H9 (cell line): ENCODE measurements at regions not wholly inside any gene's neighbourhood (a gene's known extent, or its start where the extent isn't known, plus 50 kb on each side); places are given as distances from the start of the nearest gene placed in this dataset.

Experiments used
- DNase-seq: peaks from one replicate; pipeline ENCODE4 v3.0.0-alpha.2; 2017
- H2AFZ ChIP-seq: one replicate; pipeline ENCODE4 v1.6.1; 2013; ENCODE audit warnings: mild to moderate bottlenecking, low read length, control low read depth, moderate library complexity
- H2AK5ac ChIP-seq: 2 replicates; pipeline ENCODE4 v1.6.1; 2013; ENCODE audit warnings: low read length, control low read depth, mixed read lengths; ENCODE audit not compliant: insufficient read length
- H2BK120ac ChIP-seq: one replicate; pipeline ENCODE4 v1.6.1; 2013; ENCODE audit warnings: low read depth, mild to moderate bottlenecking, low read length, control low read depth, inconsistent platforms; ENCODE audit not compliant: poor library complexity, severe bottlenecking
- H2BK12ac ChIP-seq: 2 replicates; pipeline ENCODE4 v1.6.1; 2013; ENCODE audit warnings: low read length, control low read depth, mixed read lengths, low read depth; ENCODE audit not compliant: insufficient read length
- H2BK15ac ChIP-seq: 2 replicates; pipeline ENCODE4 v1.6.1; 2013; ENCODE audit warnings: low read depth, low read length, control low read depth
- H2BK20ac ChIP-seq: one replicate; pipeline ENCODE4 v1.6.1; 2013; ENCODE audit warnings: low read depth, mild to moderate bottlenecking, low read length, control low read depth, inconsistent platforms; ENCODE audit not compliant: poor library complexity, severe bottlenecking
- H2BK5ac ChIP-seq: 2 replicates; pipeline ENCODE4 v1.6.1; 2013; ENCODE audit warnings: low read length, control low read depth, mixed read lengths; ENCODE audit not compliant: insufficient read length
- H3K14ac ChIP-seq: 2 replicates; pipeline ENCODE4 v1.6.1; 2013; ENCODE audit warnings: low read length, control low read depth; ENCODE audit not compliant: insufficient read depth
- H3K18ac ChIP-seq: 2 replicates; pipeline ENCODE4 v1.6.1; 2013; ENCODE audit warnings: low read depth, mild to moderate bottlenecking, mixed read lengths, low read length, control low read depth; ENCODE audit not compliant: insufficient read length
- H3K23ac ChIP-seq: 2 replicates; pipeline ENCODE4 v1.6.1; 2013; ENCODE audit warnings: low read length, control low read depth, mixed read lengths, low read depth; ENCODE audit not compliant: insufficient read length
- H3K23me2 ChIP-seq: 2 replicates; pipeline ENCODE4 v1.6.1; 2013; ENCODE audit warnings: low read depth, mild to moderate bottlenecking, mixed read lengths, low read length, control low read depth; ENCODE audit not compliant: insufficient read length, poor library complexity, severe bottlenecking
- H3K27ac ChIP-seq: 2 replicates; pipeline ENCODE4 v1.5.1; 2013; ENCODE audit warnings: low read length, control low read depth, mixed read lengths, low read depth; ENCODE audit not compliant: insufficient read length
- H3K27me3 ChIP-seq: 2 replicates; pipeline ENCODE4 v1.6.1; 2013; ENCODE audit warnings: low read length, control low read depth, inconsistent platforms; ENCODE audit not compliant: insufficient read depth
- H3K4ac ChIP-seq: 2 replicates; pipeline ENCODE4 v1.6.1; 2013; ENCODE audit warnings: low read depth, mild to moderate bottlenecking, control low read depth, inconsistent platforms, low read length, moderate library complexity
- H3K4me1 ChIP-seq: 2 replicates; pipeline ENCODE4 v1.6.1; 2013; ENCODE audit warnings: low read length, control low read depth, inconsistent platforms; ENCODE audit not compliant: insufficient read depth
- H3K4me2 ChIP-seq: 2 replicates; pipeline ENCODE4 v1.6.1; 2013; ENCODE audit warnings: low read length, control low read depth, mixed read lengths; ENCODE audit not compliant: insufficient read length, insufficient read depth
- H3K56ac ChIP-seq: 2 replicates; pipeline ENCODE4 v1.6.1; 2013; ENCODE audit warnings: low read depth, mild to moderate bottlenecking, mixed read lengths, low read length, control low read depth; ENCODE audit not compliant: insufficient read length
- H3K79me1 ChIP-seq: 2 replicates; pipeline ENCODE4 v1.6.1; 2013; ENCODE audit warnings: low read depth, mild to moderate bottlenecking, moderate library complexity, low read length, control low read depth, inconsistent platforms; ENCODE audit not compliant: insufficient read depth, poor library complexity, severe bottlenecking
- H3K79me2 ChIP-seq: 2 replicates; pipeline ENCODE4 v1.6.1; 2013; ENCODE audit warnings: low read length, control low read depth, inconsistent platforms; ENCODE audit not compliant: insufficient read depth
- H3K9ac ChIP-seq: 2 replicates; pipeline ENCODE4 v1.6.1; 2013; ENCODE audit warnings: low read length, control low read depth, mixed read lengths; ENCODE audit not compliant: insufficient read length; ENCODE audit errors: extremely low read depth
- H3K9me3 ChIP-seq: one replicate; pipeline ENCODE4 v1.6.1; 2013; ENCODE audit warnings: low read depth, low read length, inconsistent platforms; ENCODE audit not compliant: control insufficient read depth
- H3T11ph ChIP-seq: one replicate; pipeline ENCODE4 v1.6.1; 2013; ENCODE audit warnings: mild to moderate bottlenecking, low read length, control low read depth, inconsistent platforms
- H4K20me1 ChIP-seq: one replicate; pipeline ENCODE4 v1.6.1; 2013; ENCODE audit not compliant: control insufficient read depth, insufficient read length, insufficient read depth
- H4K5ac ChIP-seq: 2 replicates; pipeline ENCODE4 v1.6.1; 2013; ENCODE audit warnings: low read depth, mild to moderate bottlenecking, mixed read lengths, low read length, control low read depth; ENCODE audit not compliant: insufficient read length
- H4K8ac ChIP-seq: replicated peaks from 2 replicates; pipeline ENCODE4 v1.6.1; 2013; ENCODE audit warnings: low read length, control low read depth, mixed read lengths, low read depth; ENCODE audit not compliant: insufficient read length
- H4K91ac ChIP-seq: 2 replicates; pipeline ENCODE4 v1.6.1; 2013; ENCODE audit warnings: low read depth, mild to moderate bottlenecking, moderate library complexity, mixed read lengths, low read length, control low read depth; ENCODE audit not compliant: insufficient read length
- H3K27ac Mint-ChIP-seq, 3 experiments: 2 replicates in 2 of 3; 3 replicates in 1 of 3; pipeline ENCODE4 v1.8.0; 2020 to 2021; ENCODE audit warnings: mixed read lengths in 3 of 3, mild to moderate bottlenecking in 1 of 3, moderate library complexity in 1 of 3
- H3K27me3 Mint-ChIP-seq: 2 replicates; pipeline ENCODE4 v1.8.0; 2021; ENCODE audit warnings: low read depth, mild to moderate bottlenecking, moderate library complexity, mixed read lengths
- H3K36me3 Mint-ChIP-seq, 3 experiments: 2 replicates in 2 of 3; 3 replicates in 1 of 3; pipeline ENCODE4 v1.8.0; 2020 to 2021; ENCODE audit warnings: low read depth in 3 of 3, mixed read lengths in 3 of 3; ENCODE audit not compliant: insufficient read depth in 1 of 3
- H3K4me1 Mint-ChIP-seq, 2 experiments: 2 replicates each; pipeline ENCODE4 v1.8.0; 2020; ENCODE audit warnings: mixed read lengths in 2 of 2
- H3K4me3 Mint-ChIP-seq, 2 experiments: 2 replicates in 1 of 2; 3 replicates in 1 of 2; pipeline ENCODE4 v1.8.0; 2020 to 2021; ENCODE audit warnings: mild to moderate bottlenecking in 2 of 2, mixed read lengths in 2 of 2, moderate library complexity in 1 of 2
- H3K9me3 Mint-ChIP-seq, 2 experiments: 2 replicates in 1 of 2; 3 replicates in 1 of 2; pipeline ENCODE4 v1.8.0; 2020; ENCODE audit warnings: mild to moderate bottlenecking in 2 of 2, mixed read lengths in 2 of 2, moderate library complexity in 1 of 2
- CTCF ChIP-seq: fragments of 200-600 bp; sonication (generic); conservative IDR thresholded peaks from 3 replicates; pipeline ENCODE4 v1.8.0; 2021; ENCODE audit warnings: antibody characterized with exemption, mild to moderate bottlenecking
- WGBS: extraction: QIAGEN DNeasy Blood & Tissue Kit; methylation state at CpG from one replicate; pipeline ENCODE4 v1.1.7; 2013; ENCODE audit warnings: missing lambda C conversion rate, low lambda C conversion rate, mixed read lengths; ENCODE audit not compliant: insufficient read length; ENCODE audit errors: extremely low coverage; 5-methylcytosine and 5-hydroxymethylcytosine counted together

GRCh38 chr6:104462811-104463599 lies 396.7 kb downstream of the HACE1 start:
- Histone ChIP-seq H3K79me2 (no peaks in the 10 kb centered on the region), H3K23me2 (no peaks in the 10 kb centered on the region), H2AFZ (no peak overlapping the region), H3K27me3 (no peaks in the 10 kb centered on the region), H2BK5ac (no peak overlapping the region), H3K18ac (no peak overlapping the region), H3K56ac (no peak overlapping the region), H2BK120ac (no peak overlapping the region), H3K23ac (no peak overlapping the region), H3K14ac (no peak overlapping the region), H2BK15ac (no peak overlapping the region), H3K9me3 (no peaks in the 10 kb centered on the region), H3K27ac (no peak overlapping the region), H4K20me1 (no peaks in the 10 kb centered on the region), H4K8ac (no peak overlapping the region), H3T11ph (no peak overlapping the region), H2BK12ac (no peak overlapping the region), H2BK20ac (no peak overlapping the region), H3K9ac (no peak overlapping the region), H4K5ac (no peak overlapping the region), H4K91ac (no peak overlapping the region), H3K79me1 (no peaks in the 10 kb centered on the region), H3K4ac (no peak overlapping the region), H3K4me2 (no peak overlapping the region), H3K4me1 (no peaks in the 10 kb centered on the region), H2AK5ac (no peak overlapping the region)
- Mint-ChIP-seq H3K4me1 (peaks cover 4% of the 10 kb centered on the region in 2 experiments; a peak in 2 of 4 replicates), H3K9me3 (no peaks in the 10 kb centered on the region), H3K36me3 (no peaks in the 10 kb centered on the region), H3K27ac (no peak overlapping the region), H3K4me3 (no peak overlapping the region), H3K27me3 (no peaks in the 10 kb centered on the region)
- TF ChIP-seq CTCF, result no peak
- no peak for DNase-seq
- no CpG with 5 or more reads among the region's 6 CpGs for WGBS
